ENCODE measurements at regions not wholly inside any gene's neighbourhood (a gene's known extent, or its start where the extent isn't known, plus 50 kb on each side); places are given as distances from the start of the nearest gene placed in this dataset.

DNA sequence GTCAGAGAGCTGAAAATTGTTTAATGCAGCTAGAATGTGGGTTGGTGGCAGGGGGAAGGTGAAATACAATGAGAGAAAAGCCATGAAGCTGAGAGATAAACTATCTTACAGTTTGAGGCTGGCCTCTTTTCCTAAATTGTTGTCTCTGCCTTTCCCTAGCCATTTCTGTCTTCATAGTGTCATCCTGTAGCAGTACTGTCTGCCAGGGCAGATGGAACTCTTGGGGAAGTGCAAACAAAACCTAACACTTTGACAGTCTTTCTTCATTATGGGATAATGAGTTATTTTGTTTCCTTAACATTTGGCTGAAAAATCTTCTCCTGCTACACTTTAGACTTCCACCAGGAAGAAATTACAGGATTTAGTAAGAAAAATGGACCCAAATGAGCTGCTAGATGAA lies 197.8 kb upstream of the ARX start:
- TF ChIP-seq POLR2A (IDR thresholded peaks at IDR 0.05), result no peak
- TF ChIP-seq, protein P1, sequence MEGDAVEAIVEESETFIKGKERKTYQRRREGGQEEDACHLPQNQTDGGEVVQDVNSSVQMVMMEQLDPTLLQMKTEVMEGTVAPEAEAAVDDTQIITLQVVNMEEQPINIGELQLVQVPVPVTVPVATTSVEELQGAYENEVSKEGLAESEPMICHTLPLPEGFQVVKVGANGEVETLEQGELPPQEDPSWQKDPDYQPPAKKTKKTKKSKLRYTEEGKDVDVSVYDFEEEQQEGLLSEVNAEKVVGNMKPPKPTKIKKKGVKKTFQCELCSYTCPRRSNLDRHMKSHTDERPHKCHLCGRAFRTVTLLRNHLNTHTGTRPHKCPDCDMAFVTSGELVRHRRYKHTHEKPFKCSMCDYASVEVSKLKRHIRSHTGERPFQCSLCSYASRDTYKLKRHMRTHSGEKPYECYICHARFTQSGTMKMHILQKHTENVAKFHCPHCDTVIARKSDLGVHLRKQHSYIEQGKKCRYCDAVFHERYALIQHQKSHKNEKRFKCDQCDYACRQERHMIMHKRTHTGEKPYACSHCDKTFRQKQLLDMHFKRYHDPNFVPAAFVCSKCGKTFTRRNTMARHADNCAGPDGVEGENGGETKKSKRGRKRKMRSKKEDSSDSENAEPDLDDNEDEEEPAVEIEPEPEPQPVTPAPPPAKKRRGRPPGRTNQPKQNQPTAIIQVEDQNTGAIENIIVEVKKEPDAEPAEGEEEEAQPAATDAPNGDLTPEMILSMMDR (IDR thresholded peaks at IDR 0.05), result no peak
